ENCODE measurements at regions not wholly inside any gene's neighbourhood (a gene's known extent, or its start where the extent isn't known, plus 50 kb on each side); places are given as distances from the start of the nearest gene placed in this dataset.
"Not testable (repeated sequence)": the region's sequence is repeated elsewhere in the genome, so short reads cannot be mapped to it uniquely, and the experiment has no call there.

DNA sequence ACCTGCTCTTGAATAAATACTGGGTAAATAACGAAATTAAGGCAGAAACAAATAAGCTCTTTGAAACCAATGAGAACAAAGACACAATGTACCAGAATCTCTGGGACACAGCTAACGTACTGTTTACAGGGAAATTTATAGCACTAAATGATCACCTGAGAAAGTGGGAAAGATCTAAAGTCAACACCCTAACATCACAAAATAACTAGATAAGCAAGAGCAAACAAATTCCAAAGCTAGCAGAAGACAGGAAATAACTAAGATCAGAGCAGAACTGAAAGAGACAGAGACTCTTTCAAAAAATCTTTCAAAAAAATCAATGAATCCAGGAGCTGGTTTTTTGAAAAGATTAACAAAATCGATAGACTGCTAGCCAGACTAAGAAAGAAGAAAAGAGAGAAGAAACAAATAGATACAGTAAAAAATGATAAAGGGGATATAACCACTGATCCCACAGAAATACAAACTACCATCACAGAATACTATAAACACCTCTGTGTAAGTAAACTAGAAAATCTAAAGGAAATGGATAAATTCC is 487.5 kb downstream of the CHSY3 start:
- TF ChIP-seq, protein P1, sequence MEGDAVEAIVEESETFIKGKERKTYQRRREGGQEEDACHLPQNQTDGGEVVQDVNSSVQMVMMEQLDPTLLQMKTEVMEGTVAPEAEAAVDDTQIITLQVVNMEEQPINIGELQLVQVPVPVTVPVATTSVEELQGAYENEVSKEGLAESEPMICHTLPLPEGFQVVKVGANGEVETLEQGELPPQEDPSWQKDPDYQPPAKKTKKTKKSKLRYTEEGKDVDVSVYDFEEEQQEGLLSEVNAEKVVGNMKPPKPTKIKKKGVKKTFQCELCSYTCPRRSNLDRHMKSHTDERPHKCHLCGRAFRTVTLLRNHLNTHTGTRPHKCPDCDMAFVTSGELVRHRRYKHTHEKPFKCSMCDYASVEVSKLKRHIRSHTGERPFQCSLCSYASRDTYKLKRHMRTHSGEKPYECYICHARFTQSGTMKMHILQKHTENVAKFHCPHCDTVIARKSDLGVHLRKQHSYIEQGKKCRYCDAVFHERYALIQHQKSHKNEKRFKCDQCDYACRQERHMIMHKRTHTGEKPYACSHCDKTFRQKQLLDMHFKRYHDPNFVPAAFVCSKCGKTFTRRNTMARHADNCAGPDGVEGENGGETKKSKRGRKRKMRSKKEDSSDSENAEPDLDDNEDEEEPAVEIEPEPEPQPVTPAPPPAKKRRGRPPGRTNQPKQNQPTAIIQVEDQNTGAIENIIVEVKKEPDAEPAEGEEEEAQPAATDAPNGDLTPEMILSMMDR (IDR thresholded peaks at IDR 0.05): not testable (repeated sequence)
- TF ChIP-seq POLR2A (IDR thresholded peaks at IDR 0.05): not testable (repeated sequence)

All from right lobe of liver (tissue), 4 donors.